Smooth muscle cell (in vitro differentiated cells): ENCODE measurements at regions not wholly inside any gene's neighbourhood (a gene's known extent, or its start where the extent isn't known, plus 50 kb on each side); places are given as distances from the start of the nearest gene placed in this dataset.

Source experiments
- DNase-seq: peaks from one replicate; lab custom pipeline; 2025; ENCODE audit not compliant: unreplicated experiment; lab: John Stamatoyannopoulos, UW
- H2AFZ ChIP-seq: fragments of 200-600 bp; sonication (generic); 2 replicates; pipeline ENCODE4 v1.6.0; 2016; ENCODE audit warnings: antibody characterized with exemption, low read depth, mild to moderate bottlenecking
- H3F3A ChIP-seq: fragments of 200-600 bp; sonication (generic); 2 replicates; pipeline ENCODE4 v1.6.0; 2017; ENCODE audit warnings: antibody characterized with exemption, low read depth
- H3K27ac ChIP-seq: fragments of 200-600 bp; sonication (generic); 2 replicates; pipeline ENCODE4 v1.5.1; 2016; ENCODE audit warnings: low read depth, mild to moderate bottlenecking
- H3K27me3 ChIP-seq: fragments of 200-600 bp; sonication (generic); 2 replicates; pipeline ENCODE4 v1.6.1; 2016; ENCODE audit warnings: low read depth, mild to moderate bottlenecking
- H3K36me3 ChIP-seq: fragments of 200-600 bp; sonication (generic); 2 replicates; pipeline ENCODE4 v1.5.1; 2016; ENCODE audit warnings: low read depth
- H3K4me1 ChIP-seq: fragments of 200-600 bp; sonication (generic); 2 replicates; pipeline ENCODE4 v1.5.1; 2016; ENCODE audit warnings: low read depth
- H3K4me2 ChIP-seq: fragments of 200-600 bp; sonication (generic); 2 replicates; pipeline ENCODE4 v1.6.0; 2016; ENCODE audit warnings: mild to moderate bottlenecking
- H3K4me3 ChIP-seq: fragments of 200-600 bp; sonication (generic); 2 replicates; pipeline ENCODE4 v1.5.1; 2016; ENCODE audit warnings: mild to moderate bottlenecking
- H3K79me2 ChIP-seq: fragments of 200-600 bp; sonication (generic); 2 replicates; pipeline ENCODE4 v1.6.0; 2016; ENCODE audit warnings: low read depth, mild to moderate bottlenecking
- H3K9ac ChIP-seq: fragments of 200-600 bp; sonication (generic); 2 replicates; pipeline ENCODE4 v1.6.0; 2016; ENCODE audit warnings: low read depth
- H3K9me3 ChIP-seq: fragments of 200-600 bp; sonication (generic); replicated peaks from 2 replicates; pipeline ENCODE4 v1.5.1; 2016; ENCODE audit warnings: low read depth
- H4K20me1 ChIP-seq: fragments of 200-600 bp; sonication (generic); 2 replicates; pipeline ENCODE4 v1.6.0; 2016; ENCODE audit warnings: low read depth
- WGBS: methylation state at CpG from one replicate; pipeline ENCODE4 v1.1.7; 2016; ENCODE audit warnings: low lambda C conversion rate; 5-methylcytosine and 5-hydroxymethylcytosine counted together
- TF ChIP-seq, protein P1 (sequence below): fragments of 200-600 bp; sonication (generic); IDR thresholded peaks from 2 replicates; pipeline ENCODE4 v1.5.1; 2017; ENCODE audit warnings: borderline replicate concordance, mild to moderate bottlenecking, antibody characterized with exemption; ENCODE audit not compliant: insufficient read depth, poor library complexity, severe bottlenecking

GRCh38 chr7:125112850-125113249, 183.2 kb upstream of the POT1 start:
- Histone ChIP-seq H3F3A (no peaks in the 10 kb centered on the region), H3K27me3 (no peaks in the 10 kb centered on the region), H3K79me2 (no peaks in the 10 kb centered on the region), H3K4me1 (no peaks in the 10 kb centered on the region), H3K4me3 (no peak overlapping the region), H3K9me3 (no peaks in the 10 kb centered on the region), H3K9ac (no peak overlapping the region), H4K20me1 (no peaks in the 10 kb centered on the region), H3K4me2 (no peak overlapping the region), H3K36me3 (no peaks in the 10 kb centered on the region), H3K27ac (no peak overlapping the region), H2AFZ (no peak overlapping the region)
- TF ChIP-seq, protein P1, sequence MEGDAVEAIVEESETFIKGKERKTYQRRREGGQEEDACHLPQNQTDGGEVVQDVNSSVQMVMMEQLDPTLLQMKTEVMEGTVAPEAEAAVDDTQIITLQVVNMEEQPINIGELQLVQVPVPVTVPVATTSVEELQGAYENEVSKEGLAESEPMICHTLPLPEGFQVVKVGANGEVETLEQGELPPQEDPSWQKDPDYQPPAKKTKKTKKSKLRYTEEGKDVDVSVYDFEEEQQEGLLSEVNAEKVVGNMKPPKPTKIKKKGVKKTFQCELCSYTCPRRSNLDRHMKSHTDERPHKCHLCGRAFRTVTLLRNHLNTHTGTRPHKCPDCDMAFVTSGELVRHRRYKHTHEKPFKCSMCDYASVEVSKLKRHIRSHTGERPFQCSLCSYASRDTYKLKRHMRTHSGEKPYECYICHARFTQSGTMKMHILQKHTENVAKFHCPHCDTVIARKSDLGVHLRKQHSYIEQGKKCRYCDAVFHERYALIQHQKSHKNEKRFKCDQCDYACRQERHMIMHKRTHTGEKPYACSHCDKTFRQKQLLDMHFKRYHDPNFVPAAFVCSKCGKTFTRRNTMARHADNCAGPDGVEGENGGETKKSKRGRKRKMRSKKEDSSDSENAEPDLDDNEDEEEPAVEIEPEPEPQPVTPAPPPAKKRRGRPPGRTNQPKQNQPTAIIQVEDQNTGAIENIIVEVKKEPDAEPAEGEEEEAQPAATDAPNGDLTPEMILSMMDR: no peak
- 55% methylated on average over 2 of the region's 2 CpGs for WGBS
- no peak for DNase-seq

GRCh38 chr7:125099519-125099918, 169.9 kb upstream of the POT1 start:
- H3K4me2 ChIP-seq: no peak overlapping the region
- TF ChIP-seq, protein P1: no peak
- no peaks in the 10 kb centered on the region for H3K9me3 ChIP-seq
- H3K4me3 ChIP-seq: no peak overlapping the region
- H3K27ac ChIP-seq: no peak overlapping the region
- H3K4me1 ChIP-seq: no peaks in the 10 kb centered on the region
- H3F3A ChIP-seq: no peaks in the 10 kb centered on the region
- H3K79me2 ChIP-seq: no peaks in the 10 kb centered on the region
- DNase-seq: no peak
- H3K36me3 ChIP-seq: no peaks in the 10 kb centered on the region
- no peaks in the 10 kb centered on the region for H3K27me3 ChIP-seq
- H3K9ac ChIP-seq: no peak overlapping the region
- H2AFZ ChIP-seq: no peak overlapping the region
- H4K20me1 ChIP-seq: no peaks in the 10 kb centered on the region
- WGBS: 69% methylated on average over 2 of the region's 2 CpGs

DNA sequence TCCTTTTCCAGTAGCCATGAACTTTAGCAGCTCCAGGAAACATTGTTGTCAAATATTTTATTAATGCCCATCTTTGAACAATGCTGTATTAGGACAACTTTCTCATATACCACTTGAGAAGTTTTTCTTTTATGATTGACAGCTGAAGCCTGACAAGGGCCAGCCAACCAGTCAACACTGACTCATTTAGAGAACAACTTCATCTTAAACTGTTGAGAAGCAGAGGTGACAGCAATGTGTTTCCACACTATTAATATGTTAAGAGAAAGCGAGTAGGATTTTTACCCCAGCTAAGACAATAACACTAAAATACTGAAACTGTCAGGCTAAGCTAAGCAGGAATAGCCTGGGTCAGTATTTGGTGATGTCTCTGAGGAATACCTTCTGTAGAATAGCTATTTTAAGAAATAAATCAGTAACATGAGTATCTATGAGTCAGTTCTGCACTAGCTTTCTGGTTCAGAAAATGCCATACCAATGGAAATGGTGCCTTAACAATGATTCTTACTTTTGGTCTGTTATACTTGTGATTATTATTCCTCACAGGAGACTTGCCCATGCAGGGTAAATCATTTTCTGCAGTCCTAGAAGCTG, 168.8 kb upstream of the POT1 start:
- DNase-seq: no peak
- TF ChIP-seq, protein P1: no peak
- WGBS: 89% methylated on average over 1 of the region's 1 CpG

DNA sequence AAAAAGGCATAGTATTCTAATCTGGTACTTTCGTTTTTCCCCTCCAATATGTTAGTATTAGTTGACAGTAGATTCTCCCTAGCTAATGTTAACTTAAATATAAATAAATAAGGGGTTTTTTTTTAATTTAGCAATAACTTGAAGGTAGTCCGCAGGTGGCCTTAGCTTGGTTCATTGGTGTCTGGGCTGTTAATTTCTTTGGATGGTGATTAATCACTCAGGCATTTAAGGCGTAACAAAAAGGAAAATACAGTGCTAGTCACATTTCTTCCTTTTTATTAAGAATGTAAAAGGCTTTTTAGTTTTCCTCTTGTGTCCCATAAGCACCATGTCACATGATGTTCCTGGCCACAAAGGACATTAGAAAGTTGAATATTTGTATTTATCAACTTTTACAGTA, 161.0 kb upstream of the POT1 start:
- no peaks in the 10 kb centered on the region for H3K4me1 ChIP-seq
- no peaks in the 10 kb centered on the region for H3K79me2 ChIP-seq
- peaks cover 3% of the 10 kb centered on the region for H3K9me3 ChIP-seq
- no peak overlapping the region for H2AFZ ChIP-seq
- WGBS: 83% methylated on average over 3 of the region's 3 CpGs
- no peaks in the 10 kb centered on the region for H3F3A ChIP-seq
- no peak overlapping the region for H3K4me2 ChIP-seq
- no peak for DNase-seq
- TF ChIP-seq, protein P1: no peak
- H3K36me3 ChIP-seq: no peaks in the 10 kb centered on the region
- no peaks in the 10 kb centered on the region for H4K20me1 ChIP-seq
- H3K9ac ChIP-seq: no peak overlapping the region
- no peak overlapping the region for H3K4me3 ChIP-seq
- no peak overlapping the region for H3K27ac ChIP-seq
- no peaks in the 10 kb centered on the region for H3K27me3 ChIP-seq

More for the DNA sequence above, 168.8 kb upstream of the POT1 start:
- Histone ChIP-seq H3K4me1 (no peaks in the 10 kb centered on the region), H3K4me2 (no peak overlapping the region), H2AFZ (no peak overlapping the region), H3K9me3 (no peaks in the 10 kb centered on the region), H3K27ac (no peak overlapping the region), H3F3A (no peaks in the 10 kb centered on the region), H3K36me3 (no peaks in the 10 kb centered on the region), H3K27me3 (no peaks in the 10 kb centered on the region), H3K4me3 (no peak overlapping the region), H4K20me1 (no peaks in the 10 kb centered on the region), H3K79me2 (no peaks in the 10 kb centered on the region), H3K9ac (no peak overlapping the region)
